GM21529 (cell line): ENCODE measurements at regions not wholly inside any gene's neighbourhood (a gene's known extent, or its start where the extent isn't known, plus 50 kb on each side); places are given as distances from the start of the nearest gene placed in this dataset.

Experiments used
- ATAC-seq: cut with Tn5 transposase; IDR thresholded peaks from one replicate; pipeline ENCODE4 v1.9.1; 2021; ENCODE audit not compliant: unreplicated experiment

DNA sequence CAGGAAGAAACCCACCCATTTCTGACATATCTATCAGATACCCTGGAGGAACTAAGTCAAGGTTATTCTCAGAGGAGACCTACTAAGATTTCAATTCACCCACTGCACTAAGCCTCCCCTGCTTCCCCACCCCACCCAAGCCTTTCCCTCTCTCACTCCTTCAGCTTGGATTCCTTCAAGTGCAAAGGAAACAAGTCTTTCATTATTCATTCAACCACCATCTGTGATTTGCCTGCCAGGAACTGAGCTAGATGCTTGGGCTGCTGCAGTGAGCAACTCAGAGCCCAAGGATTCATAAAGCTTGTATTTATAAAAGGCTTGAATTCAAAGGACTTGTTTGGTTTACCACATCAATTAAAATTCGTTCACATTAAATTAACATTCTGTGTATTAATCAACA lies 161.3 kb downstream of the GXYLT1 start:
- ATAC-seq: no peak

GRCh38 chr12:41981758-41982157 lies 162.9 kb downstream of the GXYLT1 start:
- ATAC-seq: no peak

DNA sequence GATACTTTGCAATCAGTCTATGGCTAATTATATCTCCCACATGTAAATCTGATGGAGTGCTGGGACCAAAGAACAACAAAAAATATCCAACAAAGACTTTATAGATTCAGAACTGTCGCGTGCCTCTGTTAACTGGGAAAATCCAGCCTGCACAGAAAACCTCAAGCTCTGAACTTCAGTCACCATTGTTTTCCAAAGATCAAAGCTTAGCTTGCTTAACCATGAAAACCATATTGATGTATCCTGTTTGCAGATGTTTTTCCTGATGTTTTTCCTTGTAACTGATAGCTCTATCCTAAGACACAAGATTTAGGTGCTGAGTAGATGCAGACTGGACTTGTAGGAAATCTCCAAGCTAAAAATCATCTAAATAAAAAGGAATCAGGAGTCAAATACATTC lies 163.7 kb downstream of the GXYLT1 start:
- ATAC-seq: no peak

- no peak for ATAC-seq
Observed at GRCh38 chr12:41980390-41980789, 164.3 kb downstream of the GXYLT1 start.

DNA sequence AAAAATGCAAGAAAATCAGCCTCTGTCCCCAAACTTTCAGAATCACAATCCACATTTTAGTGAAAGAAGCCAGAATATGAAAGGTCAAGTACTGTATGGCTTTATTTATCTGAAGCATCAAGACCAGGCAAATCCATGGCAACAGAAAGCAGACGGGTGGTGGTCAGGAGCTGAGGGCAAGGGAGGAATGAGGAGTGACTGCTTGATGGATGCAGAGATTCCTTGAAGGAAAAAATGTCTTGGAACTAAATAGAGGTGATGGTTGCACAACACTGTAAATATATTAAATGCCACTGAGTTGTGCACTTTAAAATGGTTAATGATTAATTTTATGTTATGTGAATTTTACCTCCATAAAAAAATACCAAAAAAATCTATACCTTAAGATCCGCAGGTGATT lies 165.1 kb downstream of the GXYLT1 start:
- no peak for ATAC-seq

DNA sequence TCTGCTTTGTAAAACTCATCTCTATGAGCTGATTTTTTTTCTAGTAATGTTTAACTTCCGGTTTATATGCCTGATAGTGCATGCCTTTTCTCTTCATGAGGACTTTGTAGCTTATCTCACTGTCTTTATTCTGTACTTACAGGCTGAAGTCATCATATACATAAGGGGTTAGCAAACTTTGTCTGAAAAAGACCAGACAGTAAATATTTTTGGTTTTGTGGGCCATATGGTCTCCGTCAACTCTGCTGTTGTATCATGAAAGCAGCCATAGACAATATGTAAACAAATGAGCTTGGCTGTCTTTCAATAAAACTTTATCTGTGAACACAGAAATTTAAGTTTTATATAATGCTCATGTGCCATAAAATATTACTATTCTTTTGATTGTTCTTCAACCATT lies 172.1 kb downstream of the GXYLT1 start:
- no peak for ATAC-seq

DNA sequence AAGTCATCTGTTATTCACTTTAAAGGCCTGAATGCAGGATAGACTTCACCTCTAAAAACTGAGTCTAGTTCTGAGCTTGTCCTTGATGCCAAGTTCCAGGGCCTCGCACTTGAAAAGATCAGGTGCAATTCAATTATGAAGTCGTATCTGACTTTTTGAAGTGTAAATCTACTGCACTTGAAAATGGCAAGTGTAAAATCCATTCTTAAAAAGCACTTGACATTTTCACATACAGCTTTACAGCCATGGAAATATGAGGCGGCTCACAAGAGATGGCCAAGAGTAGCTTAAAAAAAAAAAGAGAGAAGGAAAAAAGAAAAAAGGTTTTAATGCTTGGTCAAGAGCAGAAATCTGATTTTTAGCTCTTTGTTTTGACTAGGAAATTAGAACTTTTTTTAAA lies 172.5 kb downstream of the GXYLT1 start:
- ATAC-seq: no peak

DNA sequence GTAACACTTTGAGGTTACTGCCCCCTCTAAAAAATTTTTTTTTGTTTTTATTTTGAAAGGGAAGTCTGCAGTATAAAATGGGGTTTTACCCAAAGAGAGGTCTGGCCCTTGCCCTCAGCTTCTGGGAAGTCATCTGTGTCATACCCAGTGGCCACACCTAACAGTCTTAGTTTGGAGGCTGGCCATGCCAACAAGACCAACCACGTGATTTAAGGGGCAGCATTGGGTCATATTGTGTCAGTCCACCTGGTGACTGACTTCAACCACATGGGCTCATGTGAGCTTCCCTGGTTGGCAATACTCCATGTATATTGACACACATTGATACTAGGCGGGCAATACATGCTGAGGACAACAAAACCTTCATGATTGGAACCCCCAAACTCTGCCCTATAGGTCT lies 173.9 kb downstream of the GXYLT1 start:
- no peak for ATAC-seq

DNA sequence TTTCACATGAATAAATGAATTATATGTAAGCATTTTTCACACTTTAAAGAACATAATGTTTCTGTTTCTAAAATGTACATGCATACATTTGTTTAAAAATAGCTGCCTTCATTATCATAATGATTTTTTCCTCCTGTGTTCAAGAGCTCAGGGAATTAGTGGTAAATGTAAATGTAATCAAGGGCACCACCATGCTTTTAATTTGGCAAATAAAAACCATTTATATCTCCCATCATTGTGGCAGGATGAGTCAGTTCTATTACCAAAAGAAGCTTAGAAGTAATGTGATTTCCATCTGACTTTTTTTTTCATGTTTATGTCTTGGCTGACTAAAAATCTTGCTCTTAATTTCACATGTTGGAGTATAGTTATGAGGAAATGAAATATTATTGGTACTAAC lies 176.1 kb downstream of the GXYLT1 start:
- ATAC-seq: no peak

DNA sequence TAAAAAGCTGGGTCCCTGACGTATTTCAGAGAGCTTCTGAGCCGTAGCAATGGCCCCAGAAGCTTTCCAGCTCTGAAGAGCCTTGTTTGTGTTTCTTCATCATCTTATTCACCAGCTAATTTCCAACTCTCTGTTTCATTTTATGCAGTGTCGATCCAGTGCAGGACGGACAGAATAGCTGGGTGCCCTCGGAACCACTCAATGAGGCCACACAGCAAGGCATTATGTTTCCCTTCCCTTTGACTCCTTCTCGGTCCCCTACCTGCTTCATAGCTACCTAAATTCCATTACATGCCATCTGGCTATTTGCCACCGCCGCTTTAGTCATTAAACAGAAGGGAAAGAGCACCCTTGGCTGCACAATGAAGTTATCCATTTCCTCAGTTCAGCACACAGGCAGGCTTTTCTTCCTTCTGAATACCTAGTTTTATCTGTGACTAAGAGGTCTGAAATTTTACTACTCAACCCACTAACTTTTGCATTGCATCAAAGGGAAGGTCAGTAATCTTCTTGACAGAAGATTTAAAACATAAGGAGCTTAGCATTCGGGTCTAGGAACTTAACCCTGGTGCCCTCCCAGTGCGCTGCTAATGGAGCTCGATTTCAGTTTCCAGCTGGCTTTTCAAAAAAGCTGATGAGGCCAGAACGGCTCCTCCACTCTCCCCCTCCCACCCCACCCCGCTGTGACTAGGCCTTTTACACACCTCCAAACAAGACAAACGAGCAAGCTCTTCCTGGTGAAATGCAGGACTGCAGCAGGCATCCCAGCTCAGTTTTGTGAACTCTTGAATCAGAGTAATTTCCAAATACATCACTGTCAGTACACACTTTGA lies 176.8 kb downstream of the GXYLT1 start:
- ATAC-seq: no peak

DNA sequence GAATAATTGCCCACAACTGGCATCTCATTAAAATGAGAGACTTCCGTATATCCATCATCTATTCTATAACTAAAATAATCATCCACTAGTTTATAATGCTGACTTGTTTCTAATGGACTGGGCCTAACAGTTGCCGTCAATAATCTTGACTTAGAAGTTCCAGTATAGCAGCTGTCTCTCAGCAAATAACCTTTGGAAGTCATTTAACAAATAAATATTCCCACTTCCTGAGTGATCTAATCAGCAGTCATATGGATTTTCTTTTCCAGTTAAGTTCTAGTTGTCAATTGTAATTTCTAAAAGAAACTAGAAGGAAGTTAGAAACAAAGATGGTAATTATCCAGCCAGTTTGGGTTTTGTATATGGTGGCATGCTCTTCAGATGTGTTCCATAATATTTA lies 177.8 kb downstream of the GXYLT1 start:
- no peak for ATAC-seq

DNA sequence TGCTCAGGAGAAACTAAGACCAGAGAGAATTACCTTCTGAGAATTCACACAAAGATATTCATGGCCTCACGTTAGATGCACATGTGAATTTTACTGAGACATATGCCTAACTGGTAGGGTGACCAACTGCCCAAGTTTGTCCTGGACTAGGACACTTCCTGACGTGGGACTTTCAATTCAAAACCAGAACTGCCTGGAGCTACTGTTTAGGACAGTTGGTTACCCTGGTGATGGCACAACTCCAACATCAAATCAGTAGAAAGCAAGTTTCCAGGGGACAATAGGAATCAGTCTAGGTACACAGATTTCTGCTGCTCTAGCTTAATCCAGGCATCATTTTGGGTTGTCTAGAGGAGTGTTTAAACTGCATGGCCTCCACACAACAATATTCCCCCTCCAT lies 178.7 kb downstream of the GXYLT1 start:
- ATAC-seq: no peak

DNA sequence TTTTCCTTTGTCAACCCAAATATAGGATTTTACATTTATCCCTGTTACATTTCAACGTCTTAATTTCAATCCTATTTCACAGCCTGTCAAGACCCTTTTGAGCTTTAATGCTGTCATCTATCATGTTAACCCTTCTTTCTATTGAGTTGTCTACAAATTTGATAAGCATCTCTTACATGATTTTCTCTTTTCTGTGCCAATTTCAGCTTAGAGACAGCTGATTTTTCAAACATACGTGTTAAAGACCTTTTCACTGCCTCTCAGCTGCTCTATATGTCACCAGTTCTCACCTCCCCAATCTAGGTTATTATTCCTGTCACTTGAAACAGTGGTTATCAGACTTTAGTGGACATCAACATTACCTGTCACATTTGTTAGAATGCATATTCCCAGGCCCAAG lies 181.3 kb downstream of the GXYLT1 start:
- no peak for ATAC-seq

DNA sequence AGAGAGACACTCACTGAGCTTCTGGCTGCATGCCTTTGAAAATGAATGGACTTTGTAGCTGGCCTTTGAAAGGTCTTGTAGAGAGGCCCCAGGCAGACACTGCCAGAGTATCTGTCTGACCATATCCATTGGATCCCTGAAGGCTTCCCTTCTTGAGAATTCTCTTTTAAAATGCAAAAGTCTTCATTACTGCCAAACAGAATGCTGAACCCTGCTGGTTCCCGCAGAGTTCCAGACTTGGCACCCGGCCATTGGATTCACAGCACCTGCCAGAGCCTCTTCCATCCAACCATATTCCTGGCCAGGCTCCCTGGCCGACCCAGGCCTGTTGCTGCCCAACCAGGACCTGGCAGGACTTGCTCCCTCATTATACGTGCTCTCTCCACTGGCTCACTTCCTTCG lies 182.5 kb downstream of the GXYLT1 start:
- no peak for ATAC-seq

DNA sequence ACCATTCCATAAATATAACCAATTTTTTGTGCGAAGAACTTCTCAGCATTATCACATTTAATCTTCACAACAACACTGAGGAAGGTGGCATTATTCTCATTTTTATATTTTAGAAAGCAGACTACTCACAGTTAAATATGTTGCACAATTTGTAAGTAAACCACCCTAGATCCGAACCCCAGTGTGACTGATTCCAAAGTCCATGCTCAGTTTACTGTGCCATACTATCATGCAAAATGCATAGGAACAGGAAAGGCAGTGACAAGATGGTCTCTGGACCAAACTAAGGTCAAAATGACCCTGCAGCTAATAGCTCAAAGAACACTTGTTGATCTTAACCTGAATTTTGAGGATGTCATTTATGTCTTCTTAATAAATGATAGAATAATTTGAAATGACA lies 185.4 kb downstream of the GXYLT1 start:
- ATAC-seq: no peak

- ATAC-seq: no peak
Observed at GRCh38 chr12:41956353-41956752, 188.3 kb downstream of the GXYLT1 start.

- ATAC-seq: no peak
Observed at GRCh38 chr12:41950455-41950854, 194.2 kb downstream of the GXYLT1 start.

GRCh38 chr12:41946106-41946505 lies 198.6 kb downstream of the GXYLT1 start:
- no peak for ATAC-seq

GRCh38 chr12:41944216-41944615 lies 200.5 kb downstream of the GXYLT1 start:
- ATAC-seq: no peak

- no peak for ATAC-seq
Observed at GRCh38 chr12:41943671-41944070, 201.0 kb downstream of the GXYLT1 start.

DNA sequence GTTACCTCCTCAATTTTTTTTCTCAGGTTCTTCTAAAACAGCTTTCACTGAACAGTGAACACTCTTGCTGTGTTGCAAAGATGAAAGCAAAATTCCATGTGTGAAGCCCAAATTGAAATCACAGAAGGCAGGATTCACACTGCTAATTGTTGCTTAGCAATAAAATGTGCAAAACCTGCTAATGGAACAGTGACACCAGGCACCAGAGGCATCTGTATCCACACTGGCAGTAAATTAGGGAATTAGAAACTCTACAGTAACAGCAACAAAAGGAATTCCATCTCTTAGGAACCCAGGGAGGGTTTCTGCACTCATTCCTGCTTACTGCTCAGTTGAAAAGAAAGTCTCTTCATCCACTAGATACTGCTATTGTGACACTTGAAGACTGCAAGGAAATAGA lies 202.3 kb downstream of the GXYLT1 start:
- ATAC-seq: no peak

DNA sequence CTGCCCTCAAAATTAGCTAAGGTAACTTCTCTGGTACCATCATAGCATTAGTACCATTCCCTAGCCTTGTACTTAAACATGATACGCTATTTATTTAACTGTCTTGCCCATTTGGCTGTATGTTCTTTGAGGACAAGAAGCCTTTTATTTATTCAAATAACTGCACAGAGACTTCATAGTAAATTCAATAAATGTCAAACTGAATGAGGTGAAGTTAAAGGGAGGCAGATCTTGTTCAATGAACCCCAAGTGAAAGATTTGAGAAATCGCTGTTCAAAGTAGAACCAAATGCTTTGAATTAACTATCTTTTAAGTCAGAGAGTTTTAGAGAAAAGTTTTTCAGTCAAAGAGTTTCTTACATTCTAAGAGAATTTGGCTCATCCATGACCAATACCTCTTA lies 203.6 kb downstream of the GXYLT1 start:
- ATAC-seq: no peak

DNA sequence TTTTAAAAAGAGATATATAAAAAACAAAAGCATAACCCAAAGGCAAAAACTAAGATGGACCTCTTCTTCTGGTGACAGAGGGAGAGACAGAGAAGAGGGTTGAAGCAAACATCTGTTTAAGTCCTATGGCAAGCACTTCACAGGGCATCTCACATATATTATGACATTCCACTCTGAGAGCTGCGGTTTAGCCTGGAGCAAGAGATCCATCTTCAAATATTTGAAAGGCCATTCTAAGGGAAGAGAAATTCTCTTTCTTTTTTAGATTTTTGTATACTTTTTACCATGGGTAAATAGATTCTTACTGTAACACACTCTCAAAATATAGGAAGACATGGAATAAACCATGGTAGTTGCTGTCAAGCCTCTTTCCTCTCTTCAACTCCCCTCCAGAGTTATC lies 204.1 kb downstream of the GXYLT1 start:
- no peak for ATAC-seq
